ENCODE measurements at regions not wholly inside any gene's neighbourhood (a gene's known extent, or its start where the extent isn't known, plus 50 kb on each side); places are given as distances from the start of the nearest gene placed in this dataset.

DNA sequence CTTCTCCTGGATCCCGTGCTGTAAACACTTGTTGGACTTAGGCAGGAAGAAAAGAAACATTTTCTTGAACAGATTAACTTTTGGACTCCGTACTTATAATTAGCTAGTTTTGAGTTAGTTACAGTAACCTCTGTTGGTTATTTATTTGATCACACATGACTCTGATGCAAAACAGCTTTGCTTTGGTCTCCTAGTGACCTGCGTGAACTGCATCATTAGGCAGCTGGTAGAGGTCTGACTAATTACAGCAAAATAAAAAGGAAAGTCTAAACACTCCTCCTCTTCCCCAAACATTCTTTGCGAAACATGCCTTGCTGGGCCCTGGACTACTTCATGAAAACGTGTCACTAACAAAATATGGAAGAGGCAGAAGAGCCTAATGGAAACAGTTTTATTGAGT is 61.1 kb upstream of the ZFP64 start:
- TF ChIP-seq NFE2L2 (IDR thresholded peaks at IDR 0.05; ENCODE audit: low read depth, low read length): no peak
- TF ChIP-seq, protein P1, sequence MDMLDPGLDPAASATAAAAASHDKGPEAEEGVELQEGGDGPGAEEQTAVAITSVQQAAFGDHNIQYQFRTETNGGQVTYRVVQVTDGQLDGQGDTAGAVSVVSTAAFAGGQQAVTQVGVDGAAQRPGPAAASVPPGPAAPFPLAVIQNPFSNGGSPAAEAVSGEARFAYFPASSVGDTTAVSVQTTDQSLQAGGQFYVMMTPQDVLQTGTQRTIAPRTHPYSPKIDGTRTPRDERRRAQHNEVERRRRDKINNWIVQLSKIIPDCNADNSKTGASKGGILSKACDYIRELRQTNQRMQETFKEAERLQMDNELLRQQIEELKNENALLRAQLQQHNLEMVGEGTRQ (IDR thresholded peaks at IDR 0.05; ENCODE audit: low read depth, low read length): no peak
- TF ChIP-seq POLR2A (IDR thresholded peaks at IDR 0.05; ENCODE audit: low read depth, low read length): no peak

Measured in IMR-90 (cell line).